SK-N-SH treated with all-trans-retinoic acid at 6 μM for 48 hours (cell line): ENCODE measurements at regions not wholly inside any gene's neighbourhood (a gene's known extent, or its start where the extent isn't known, plus 50 kb on each side); places are given as distances from the start of the nearest gene placed in this dataset.
A peak's percentile ranks its signal among the peaks of the same experiment; 100 is the strongest.

ENCODE experiments used
- ATAC-seq: fragments of 200-7000 bp; cut with Tn5 transposase; 3 replicates; pipeline ENCODE4 v1.9.1; 2020; ENCODE audit warnings: mild to moderate bottlenecking, moderate library complexity
- BACH2 ChIP-seq: fragments of 250-450 bp; sonication (Bioruptor Pico); IDR thresholded peaks from 2 replicates; pipeline ENCODE4 v1.9.0; 2021; ENCODE audit warnings: mild to moderate bottlenecking, borderline replicate concordance
- CREB5 ChIP-seq: fragments of 250-450 bp; sonication (Bioruptor Pico); IDR thresholded peaks from 2 replicates; pipeline ENCODE4 v1.5.1; 2020; ENCODE audit warnings: low read depth, mild to moderate bottlenecking, moderate library complexity
- CSDC2 ChIP-seq: fragments of 250-450 bp; sonication (Bioruptor Pico); IDR thresholded peaks from 2 replicates; pipeline ENCODE4 v1.5.0; 2020; ENCODE audit warnings: mild to moderate bottlenecking, moderate library complexity
- CSRNP3 ChIP-seq: fragments of 250-450 bp; sonication (Bioruptor Pico); IDR thresholded peaks from 2 replicates; pipeline ENCODE4 v1.5.1; 2021; ENCODE audit warnings: mild to moderate bottlenecking, moderate library complexity
- GLIS3 ChIP-seq: fragments of 250-450 bp; sonication (Bioruptor Pico); IDR thresholded peaks from 2 replicates; pipeline ENCODE4 v1.5.0; 2020; ENCODE audit warnings: mild to moderate bottlenecking, moderate library complexity
- OSR1 ChIP-seq: fragments of 250-450 bp; sonication (Bioruptor Pico); IDR thresholded peaks from 2 replicates; pipeline ENCODE4 v1.8.0; 2022; ENCODE audit warnings: moderate library complexity, mild to moderate bottlenecking, inconsistent platforms
- PATZ1 ChIP-seq: fragments of 250-450 bp; sonication (Bioruptor Pico); IDR thresholded peaks from 2 replicates; pipeline ENCODE4 v1.8.0; 2020; ENCODE audit warnings: mild to moderate bottlenecking, moderate library complexity, borderline replicate concordance
- POU6F1 ChIP-seq: fragments of 250-450 bp; sonication (Bioruptor Pico); IDR thresholded peaks from 2 replicates; pipeline ENCODE4 v1.8.0; 2021; ENCODE audit warnings: low read depth, mild to moderate bottlenecking, moderate library complexity, borderline replicate concordance
- PPARA ChIP-seq: fragments of 250-450 bp; sonication (Bioruptor Pico); IDR thresholded peaks from 2 replicates; pipeline ENCODE4 v1.5.0; 2020; ENCODE audit warnings: mild to moderate bottlenecking, borderline replicate concordance
- RARB ChIP-seq: fragments of 250-450 bp; sonication (Bioruptor Pico); IDR thresholded peaks from 2 replicates; pipeline ENCODE4 v1.8.0; 2021; ENCODE audit warnings: mild to moderate bottlenecking, moderate library complexity
- SNAI2 ChIP-seq: fragments of 250-450 bp; sonication (Bioruptor Pico); IDR thresholded peaks from 2 replicates; pipeline ENCODE4 v1.5.0; 2020; ENCODE audit warnings: mild to moderate bottlenecking, moderate library complexity
- TCF4 ChIP-seq: fragments of 250-450 bp; sonication (Bioruptor Pico); IDR thresholded peaks from 2 replicates; pipeline ENCODE4 v1.8.0; 2021; ENCODE audit warnings: mild to moderate bottlenecking, moderate library complexity, borderline replicate concordance
- TOX ChIP-seq: fragments of 250-450 bp; sonication (Bioruptor Pico); IDR thresholded peaks from 2 replicates; pipeline ENCODE4 v1.8.0; 2021; ENCODE audit warnings: mild to moderate bottlenecking, moderate library complexity, borderline replicate concordance
- TSHZ2 ChIP-seq: fragments of 250-450 bp; sonication (Bioruptor Pico); IDR thresholded peaks from 2 replicates; pipeline ENCODE4 v1.5.0; 2020; ENCODE audit warnings: mild to moderate bottlenecking, moderate library complexity
- ZFP3 ChIP-seq: fragments of 250-450 bp; sonication (Bioruptor Pico); IDR thresholded peaks from 2 replicates; pipeline ENCODE4 v1.5.0; 2020; ENCODE audit warnings: mild to moderate bottlenecking, moderate library complexity
- ZFP30 ChIP-seq: fragments of 450-650 bp; formaldehyde crosslinking; IDR thresholded peaks from 2 replicates; pipeline ENCODE4 v1.5.0; 2022; ENCODE audit warnings: mild to moderate bottlenecking, moderate library complexity
- ZNF70 ChIP-seq: fragments of 450-650 bp; formaldehyde crosslinking; IDR thresholded peaks from 2 replicates; pipeline ENCODE4 v1.5.0; 2020; ENCODE audit warnings: mild to moderate bottlenecking, moderate library complexity
- ZNF8 ChIP-seq: fragments of 450-650 bp; formaldehyde crosslinking; IDR thresholded peaks from 2 replicates; pipeline ENCODE4 v1.5.0; 2020; ENCODE audit warnings: mild to moderate bottlenecking, moderate library complexity

GRCh38 chr10:117731121-117731791, 188.7 kb downstream of the EMX2 start:
- no peak for ATAC-seq
- TF ChIP-seq TCF4 (peak; percentile 40; the same call in 1 of the 2 replicates), CSRNP3 (no peak), TSHZ2 (no peak)
- TF ChIP-seq, all 23 proteins: peak for 1

- ATAC-seq: no peak
These were observed 192.3 kb downstream of the EMX2 start for GRCh38 chr10:117734731-117735405.

GRCh38 chr10:117736655-117737054, 194.1 kb downstream of the EMX2 start:
- no peak for ATAC-seq
- no peak for TF ChIP-seq RARB (CRISPR knock-in tag)

More at GRCh38 chr10:117734731-117735405, 192.3 kb downstream of the EMX2 start:
- TF ChIP-seq ZFP30 (CRISPR knock-in tag) (no peak), TOX (CRISPR knock-in tag) (no peak), ZNF8 (CRISPR knock-in tag) (no peak), CREB5 (CRISPR knock-in tag) (no peak), OSR1 (CRISPR knock-in tag) (no peak), ZNF70 (CRISPR knock-in tag) (no peak), TCF4 (no peak), CSRNP3 (no peak), BACH2 (CRISPR knock-in tag) (no peak)

GRCh38 chr10:117740088-117740487, 197.5 kb downstream of the EMX2 start:
- TF ChIP-seq POU6F1 (CRISPR knock-in tag): no peak
- TF ChIP-seq ZFP30 (CRISPR knock-in tag): no peak
- TF ChIP-seq TOX (CRISPR knock-in tag): no peak
- no peak for TF ChIP-seq SNAI2 (CRISPR knock-in tag)
- no peak for TF ChIP-seq PPARA (CRISPR knock-in tag)
- no peak for TF ChIP-seq CSDC2 (CRISPR knock-in tag)
- TF ChIP-seq CSRNP3: no peak
- TF ChIP-seq ZNF70 (CRISPR knock-in tag): no peak
- TF ChIP-seq PATZ1: no peak
- no peak for TF ChIP-seq GLIS3 (CRISPR knock-in tag)
- TF ChIP-seq OSR1 (CRISPR knock-in tag): no peak
- no peak for TF ChIP-seq TCF4
- no peak for TF ChIP-seq ZFP3 (CRISPR knock-in tag)
- TF ChIP-seq BACH2 (CRISPR knock-in tag): no peak
- ATAC-seq: no peak
